ENCODE measurements at regions not wholly inside any gene's neighbourhood (a gene's known extent, or its start where the extent isn't known, plus 50 kb on each side); places are given as distances from the start of the nearest gene placed in this dataset.

DNA sequence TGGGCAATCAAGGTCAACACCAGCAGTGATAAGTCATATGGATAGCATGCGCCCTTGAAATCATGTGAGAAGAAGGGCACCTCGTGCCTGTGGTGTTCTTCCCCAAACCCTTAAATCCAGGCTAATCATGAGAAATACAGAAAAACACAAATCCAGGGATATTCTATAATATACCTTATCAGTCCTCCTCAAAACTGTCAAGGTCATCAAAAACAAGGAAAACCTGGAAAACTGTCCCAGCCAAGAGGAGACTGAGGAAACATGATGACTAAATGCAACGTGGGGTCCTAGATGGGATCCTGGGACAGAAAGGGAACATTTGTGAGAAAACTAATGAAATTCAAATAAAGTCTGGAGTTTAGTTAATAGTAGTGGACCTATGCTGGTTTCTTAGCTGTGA is 201.8 kb upstream of the FAM9B start:
- ATAC-seq = no peak
- WGBS = 91% methylated on average over 3 of the region's 3 CpGs
- Histone ChIP-seq H3K9me3 (ENCODE audit: control insufficient read depth, low read length) (no peaks in the 10 kb centered on the region), H3K4me3 (ENCODE audit: low read length) (no peak overlapping the region), H3K27ac (ENCODE audit: low read length) (no peak overlapping the region), H3K27me3 (ENCODE audit: control insufficient read depth, insufficient read depth) (no peaks in the 10 kb centered on the region), H3K4me1 (ENCODE audit: control insufficient read depth, insufficient read depth, low read length) (no peaks in the 10 kb centered on the region)
- no peak for DNase-seq
- intact Hi-C loops (cut with DNase I) = no loop called here

DNA sequence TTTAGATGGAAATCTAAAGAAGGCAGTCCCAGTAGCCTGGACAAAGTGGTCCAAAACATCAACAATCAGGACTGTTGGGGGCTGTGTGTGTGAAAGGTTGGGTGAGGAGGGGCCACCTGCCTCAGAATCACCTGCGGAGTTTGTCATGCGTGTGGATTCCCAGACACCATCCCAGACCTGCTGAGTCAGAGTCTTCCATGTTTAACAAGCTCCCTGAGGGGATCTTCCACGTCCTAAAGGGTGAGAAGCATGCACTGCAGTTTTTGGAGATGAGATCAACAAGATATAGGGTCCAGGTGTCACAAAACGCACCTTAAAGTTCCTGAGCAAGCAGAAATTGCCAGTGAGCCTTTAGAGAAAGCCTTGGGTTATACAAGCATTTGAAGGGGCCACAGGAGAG is 207.0 kb upstream of the FAM9B start:
- no peaks in the 10 kb centered on the region for H3K4me1 ChIP-seq (ENCODE audit: control insufficient read depth, insufficient read depth, low read length)
- intact Hi-C loops (cut with DNase I) = no loop called here
- 89% methylated on average over 4 of the region's 4 CpGs for WGBS
- ATAC-seq (no peak), DNase-seq (no peak)
- H3K4me3 ChIP-seq (ENCODE audit: low read length) = no peak overlapping the region
- no peaks in the 10 kb centered on the region for H3K9me3 ChIP-seq (ENCODE audit: control insufficient read depth, low read length)
- no peaks in the 10 kb centered on the region for H3K27me3 ChIP-seq (ENCODE audit: control insufficient read depth, insufficient read depth)
- no peak overlapping the region for H3K27ac ChIP-seq (ENCODE audit: low read length)

DNA sequence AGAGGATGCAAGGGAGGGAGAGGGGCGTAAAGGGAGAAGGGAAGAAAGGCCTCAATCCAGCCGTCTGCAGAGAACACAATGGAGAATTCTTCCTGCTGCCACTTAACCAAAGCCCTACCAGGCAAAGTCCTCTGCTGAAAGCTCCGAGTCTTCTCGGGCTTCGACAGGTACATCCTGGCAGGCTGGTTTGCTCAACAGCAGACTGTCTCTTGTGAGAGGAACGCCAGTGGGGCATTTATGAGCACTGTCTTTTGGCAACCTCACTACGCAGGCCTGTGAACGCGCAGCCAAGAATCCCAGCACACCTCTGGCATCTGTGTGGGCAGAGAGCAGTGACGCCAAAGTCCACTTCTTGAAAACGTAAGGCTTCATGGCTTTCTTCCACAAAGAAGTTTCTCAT is 207.5 kb upstream of the FAM9B start:
- H3K4me1 ChIP-seq (ENCODE audit: control insufficient read depth, insufficient read depth, low read length) = no peaks in the 10 kb centered on the region
- H3K4me3 ChIP-seq (ENCODE audit: low read length) = no peak overlapping the region
- no peaks in the 10 kb centered on the region for H3K9me3 ChIP-seq (ENCODE audit: control insufficient read depth, low read length)
- WGBS = 88% methylated on average over 11 of the region's 11 CpGs
- H3K27ac ChIP-seq (ENCODE audit: low read length) = no peak overlapping the region
- ATAC-seq = no peak
- intact Hi-C loops (cut with DNase I) = no loop called here
- H3K27me3 ChIP-seq (ENCODE audit: control insufficient read depth, insufficient read depth) = no peaks in the 10 kb centered on the region
- no peak for DNase-seq

DNA sequence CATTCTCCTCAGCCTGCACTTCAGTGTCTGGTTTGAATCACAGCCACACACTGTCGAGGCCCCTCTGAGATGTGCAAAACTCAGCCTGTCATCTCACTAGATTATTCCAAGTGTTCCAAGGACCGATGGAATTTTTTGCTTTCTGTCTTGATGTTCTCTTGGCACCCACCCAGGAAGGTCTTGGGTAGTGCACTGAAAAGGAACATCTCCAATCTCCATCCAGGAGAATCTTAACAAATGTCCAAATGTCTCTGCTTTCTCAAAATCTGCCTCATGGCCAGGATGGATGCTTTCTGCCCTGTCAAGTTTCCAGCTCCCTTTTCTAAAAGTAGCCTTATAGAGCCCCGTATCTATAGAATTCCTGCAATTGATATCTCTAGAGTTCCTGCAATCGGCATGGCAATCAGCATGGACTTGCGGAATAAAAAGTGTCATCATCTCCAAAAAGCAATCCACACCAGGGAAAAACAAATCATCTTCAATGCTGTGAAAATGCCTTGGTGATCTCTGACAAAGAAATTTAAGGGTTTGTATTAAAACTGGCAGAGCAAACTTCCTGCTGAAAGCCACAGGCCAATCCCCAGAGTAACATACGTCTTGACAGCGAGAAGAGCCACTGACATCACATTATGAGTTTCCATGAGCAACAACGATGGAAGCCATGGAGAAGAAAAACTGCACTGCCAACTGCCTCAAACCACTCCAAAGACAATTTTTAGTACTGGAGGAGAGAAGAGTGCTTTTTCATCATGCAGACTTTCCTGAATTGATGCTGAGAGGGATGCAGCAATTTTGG is 215.3 kb upstream of the FAM9B start:
- DNase-seq = no peak
- H3K27ac ChIP-seq (ENCODE audit: low read length) = no peak overlapping the region
- no peak overlapping the region for H3K4me3 ChIP-seq (ENCODE audit: low read length)
- WGBS = 40% methylated on average over 8 of the region's 8 CpGs
- ATAC-seq = no peak
- no peaks in the 10 kb centered on the region for H3K9me3 ChIP-seq (ENCODE audit: control insufficient read depth, low read length)
- intact Hi-C loops (cut with DNase I) = no loop called here
- no peaks in the 10 kb centered on the region for H3K27me3 ChIP-seq (ENCODE audit: control insufficient read depth, insufficient read depth)
- no peaks in the 10 kb centered on the region for H3K4me1 ChIP-seq (ENCODE audit: control insufficient read depth, insufficient read depth, low read length)

DNA sequence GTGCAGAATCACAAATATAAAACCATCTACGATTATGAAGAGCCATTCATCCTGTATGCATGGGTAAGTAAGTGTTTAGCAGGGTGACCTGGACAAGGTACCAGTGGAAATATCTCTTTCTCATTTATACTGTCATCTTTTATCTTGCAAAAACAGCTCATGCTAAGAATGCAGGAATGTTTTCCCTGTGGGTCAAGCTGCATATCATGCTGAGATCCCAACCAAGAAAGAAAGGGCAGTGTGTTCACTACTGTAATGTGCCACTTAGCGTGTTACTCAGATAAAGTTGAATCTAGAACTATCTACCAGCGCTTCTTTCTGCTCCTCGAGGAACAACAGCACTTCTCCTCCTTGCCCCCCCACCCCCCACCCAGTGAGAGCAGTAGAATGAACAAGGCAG is 212.7 kb upstream of the TBL1X start:
- WGBS = 69% methylated on average over 4 of the region's 4 CpGs
- H3K27ac ChIP-seq (ENCODE audit: low read length) = no peak overlapping the region
- no peak for ATAC-seq

DNA sequence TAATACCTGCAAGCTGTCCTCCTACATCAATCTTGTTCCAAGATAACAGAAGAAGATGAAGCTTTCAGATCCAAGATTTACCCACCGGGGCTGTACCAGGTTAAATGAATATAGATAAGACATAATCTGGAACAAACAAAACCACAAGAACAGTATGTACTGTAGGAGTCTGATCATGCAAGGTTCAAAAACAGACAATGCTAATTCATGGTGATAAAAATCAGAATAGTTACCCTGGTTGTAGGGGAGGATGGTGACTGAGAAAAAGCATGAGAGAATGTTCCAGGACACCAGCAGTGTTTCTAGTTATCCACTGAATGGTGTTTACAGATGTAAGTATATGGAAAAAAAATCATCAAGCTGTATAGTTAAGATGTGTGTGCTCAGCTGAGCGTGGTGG is 211.6 kb upstream of the TBL1X start:
- Histone ChIP-seq H3K27ac (ENCODE audit: low read length) (no peak overlapping the region), H3K4me3 (ENCODE audit: low read length) (no peak overlapping the region), H3K9me3 (ENCODE audit: control insufficient read depth, low read length) (no peaks in the 10 kb centered on the region), H3K4me1 (ENCODE audit: control insufficient read depth, insufficient read depth, low read length) (no peaks in the 10 kb centered on the region), H3K27me3 (ENCODE audit: control insufficient read depth, insufficient read depth) (no peaks in the 10 kb centered on the region)
- intact Hi-C loops (cut with DNase I) = no loop called here
- DNase-seq = no peak
- 59% methylated on average over 2 of the region's 2 CpGs for whole genome bisulfite sequencing
- ATAC-seq = no peak

More for the DNA sequence above, 212.7 kb upstream of the TBL1X start:
- Histone ChIP-seq H3K27me3 (ENCODE audit: control insufficient read depth, insufficient read depth) (no peaks in the 10 kb centered on the region), H3K4me1 (ENCODE audit: control insufficient read depth, insufficient read depth, low read length) (no peaks in the 10 kb centered on the region), H3K9me3 (ENCODE audit: control insufficient read depth, low read length) (no peaks in the 10 kb centered on the region), H3K4me3 (ENCODE audit: low read length) (no peak overlapping the region)
- intact Hi-C loops (cut with DNase I) = no loop called here
- no peak for DNase-seq

DNA sequence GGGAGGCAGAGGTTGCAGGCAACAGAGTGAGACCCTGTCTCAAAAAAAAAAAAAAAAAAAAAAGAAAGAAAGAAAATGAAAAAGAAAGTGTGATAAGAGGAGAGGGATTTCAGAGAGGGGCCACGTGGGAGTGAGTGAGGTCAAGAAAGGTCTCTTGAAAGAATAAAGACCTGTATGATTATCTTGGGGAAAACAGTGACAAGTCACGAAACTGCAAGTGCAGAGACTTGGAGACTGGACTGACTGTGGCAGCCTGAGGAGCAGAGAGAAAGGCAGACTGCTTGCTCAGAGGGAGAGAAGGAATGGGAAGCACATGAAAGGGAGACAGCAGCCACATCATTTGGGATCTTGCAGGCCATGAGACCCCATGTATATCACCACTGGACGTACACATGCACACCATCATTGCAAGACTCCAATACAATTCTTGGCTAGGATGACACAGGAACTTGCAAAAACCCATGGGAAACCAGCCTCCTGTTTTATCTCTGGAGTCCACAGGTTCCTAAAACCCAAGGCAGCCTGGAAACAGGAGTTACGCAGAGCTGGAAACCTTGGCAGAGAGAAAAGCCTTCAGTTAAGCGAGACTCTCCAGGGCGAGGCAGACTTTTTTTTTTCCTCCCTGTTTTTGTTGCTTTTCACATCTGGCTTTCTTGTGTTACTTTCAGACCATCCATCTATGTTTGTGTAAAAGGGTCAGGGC is 207.0 kb upstream of the TBL1X start:
- no peaks in the 10 kb centered on the region for H3K27me3 ChIP-seq (ENCODE audit: control insufficient read depth, insufficient read depth)
- H3K4me1 ChIP-seq (ENCODE audit: control insufficient read depth, insufficient read depth, low read length) = no peaks in the 10 kb centered on the region
- intact Hi-C loops (cut with DNase I) = no loop called here
- 64% methylated on average over 6 of the region's 6 CpGs for WGBS
- H3K27ac ChIP-seq (ENCODE audit: low read length) = no peak overlapping the region
- DNase-seq = no peak
- no peak overlapping the region for H3K4me3 ChIP-seq (ENCODE audit: low read length)
- H3K9me3 ChIP-seq (ENCODE audit: control insufficient read depth, low read length) = no peaks in the 10 kb centered on the region
- ATAC-seq = no peak

DNA sequence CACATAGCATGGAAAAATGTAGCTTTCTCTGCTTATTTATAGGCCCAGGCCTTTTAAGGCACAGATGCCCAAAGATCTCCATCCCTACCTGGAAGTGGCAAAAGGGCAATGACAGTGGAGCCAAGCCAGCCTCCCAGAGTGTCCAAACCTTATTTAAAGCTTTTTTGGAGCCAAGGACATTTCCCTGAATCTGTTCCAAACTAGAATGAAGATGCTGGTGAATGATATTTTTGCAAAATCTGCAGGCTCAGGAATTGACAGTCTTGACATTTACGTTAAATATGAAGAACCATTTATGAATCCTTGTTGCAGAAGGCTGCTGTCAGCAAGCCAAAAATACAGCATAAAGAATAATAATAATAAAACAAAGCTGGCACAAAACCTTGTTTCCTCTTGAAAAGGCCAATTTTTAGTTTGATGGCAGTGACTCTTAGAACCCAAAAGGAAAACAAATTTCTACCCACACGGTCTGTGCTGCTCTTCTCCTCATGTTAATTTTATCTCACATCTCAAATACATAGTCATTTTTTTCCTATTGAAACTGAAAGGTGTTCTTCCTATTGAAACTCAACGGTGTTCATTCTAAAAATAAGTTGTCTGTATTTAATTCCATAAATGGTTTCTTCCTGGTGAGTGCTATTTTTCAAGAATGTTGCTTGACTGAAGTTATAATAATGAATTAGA is 206.3 kb upstream of the TBL1X start:
- DNase-seq (no peak), ATAC-seq (no peak)
- Histone ChIP-seq H3K4me3 (ENCODE audit: low read length) (no peak overlapping the region), H3K27ac (ENCODE audit: low read length) (no peak overlapping the region), H3K9me3 (ENCODE audit: control insufficient read depth, low read length) (no peaks in the 10 kb centered on the region), H3K4me1 (ENCODE audit: control insufficient read depth, insufficient read depth, low read length) (no peaks in the 10 kb centered on the region), H3K27me3 (ENCODE audit: control insufficient read depth, insufficient read depth) (no peaks in the 10 kb centered on the region)
- intact Hi-C loops (cut with DNase I) = no loop called here
- 52% methylated on average over 3 of the region's 3 CpGs for WGBS

DNA sequence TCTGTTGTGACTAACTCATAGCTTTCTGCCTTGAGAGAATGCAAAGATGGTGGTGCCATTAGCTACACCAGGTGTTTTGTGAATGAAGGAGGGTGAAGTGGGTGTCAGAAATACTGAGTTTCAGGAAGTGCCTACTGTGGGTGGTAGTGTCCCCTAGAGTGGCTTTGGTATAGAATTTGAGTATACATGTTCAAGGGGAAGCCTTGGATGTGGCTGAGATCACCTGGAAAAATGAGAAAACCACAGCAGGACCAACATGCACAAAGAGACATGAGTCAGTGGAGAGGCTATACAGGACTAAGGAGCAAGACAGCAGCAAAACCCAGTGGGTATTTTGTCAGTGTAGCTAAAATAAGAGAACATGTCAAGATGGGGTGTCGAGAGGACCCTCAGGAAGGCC is 204.3 kb upstream of the TBL1X start:
- ATAC-seq (no peak), DNase-seq (no peak)
- no peak overlapping the region for H3K4me3 ChIP-seq (ENCODE audit: low read length)
- H3K27me3 ChIP-seq (ENCODE audit: control insufficient read depth, insufficient read depth) = no peaks in the 10 kb centered on the region
- no peaks in the 10 kb centered on the region for H3K4me1 ChIP-seq (ENCODE audit: control insufficient read depth, insufficient read depth, low read length)
- WGBS = 88% methylated on average over 1 of the region's 1 CpG
- no peak overlapping the region for H3K27ac ChIP-seq (ENCODE audit: low read length)
- no peaks in the 10 kb centered on the region for H3K9me3 ChIP-seq (ENCODE audit: control insufficient read depth, low read length)
- intact Hi-C loops (cut with DNase I) = no loop called here

DNA sequence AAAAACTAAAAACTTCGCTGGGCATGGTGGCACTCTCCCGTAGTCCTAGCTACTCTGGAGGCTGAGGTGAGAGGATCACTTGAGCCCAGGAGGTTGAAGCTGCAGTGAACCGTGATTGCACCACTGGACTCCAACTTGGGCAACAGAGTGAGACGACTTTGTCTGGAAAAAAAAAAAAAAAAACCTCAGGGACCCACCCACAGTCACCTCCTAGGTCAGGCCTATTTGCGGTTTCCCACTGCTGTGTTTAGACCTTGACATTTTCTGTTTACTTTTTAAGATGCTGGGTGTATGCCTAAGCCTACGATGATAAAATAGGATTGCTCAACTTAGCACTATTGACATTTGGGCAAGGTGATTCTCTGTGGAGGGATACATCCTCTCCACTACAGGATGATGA is 197.4 kb upstream of the TBL1X start:
- H3K27ac ChIP-seq (ENCODE audit: low read length) = no peak overlapping the region
- no peaks in the 10 kb centered on the region for H3K9me3 ChIP-seq (ENCODE audit: control insufficient read depth, low read length)
- no peak for ATAC-seq

DNA sequence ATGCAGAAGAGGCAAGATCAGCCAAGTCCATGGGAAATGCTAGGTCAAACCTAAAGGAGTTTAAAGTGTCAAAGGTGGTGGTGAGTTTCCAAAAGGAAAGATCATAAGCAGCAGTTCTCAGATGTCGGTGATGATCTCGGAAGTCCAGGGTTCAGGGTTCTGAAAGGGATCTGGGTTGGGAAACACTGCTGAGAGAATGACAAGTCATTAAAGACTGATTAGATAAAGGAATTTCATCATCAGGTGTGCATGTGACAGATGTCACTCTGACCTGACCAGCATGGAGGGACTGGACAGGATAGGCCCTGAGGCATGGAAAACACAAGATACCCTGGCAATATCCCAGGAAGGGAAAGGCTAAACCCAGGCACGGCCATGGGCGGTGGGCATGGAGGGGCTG is 195.7 kb upstream of the TBL1X start:
- Histone ChIP-seq H3K27me3 (ENCODE audit: control insufficient read depth, insufficient read depth) (no peaks in the 10 kb centered on the region), H3K9me3 (ENCODE audit: control insufficient read depth, low read length) (no peaks in the 10 kb centered on the region), H3K4me3 (ENCODE audit: low read length) (no peak overlapping the region), H3K27ac (ENCODE audit: low read length) (no peak overlapping the region), H3K4me1 (ENCODE audit: control insufficient read depth, insufficient read depth, low read length) (no peaks in the 10 kb centered on the region)
- 92% methylated on average over 4 of the region's 4 CpGs for WGBS
- intact Hi-C loops (cut with DNase I) = no loop called here
- ATAC-seq = no peak
- DNase-seq = no peak

More for the DNA sequence above, 197.4 kb upstream of the TBL1X start:
- WGBS = 80% methylated on average over 6 of the region's 6 CpGs
- DNase-seq = no peak
- H3K27me3 ChIP-seq (ENCODE audit: control insufficient read depth, insufficient read depth) = no peaks in the 10 kb centered on the region
- intact Hi-C loops (cut with DNase I) = no loop called here
- H3K4me1 ChIP-seq (ENCODE audit: control insufficient read depth, insufficient read depth, low read length) = no peaks in the 10 kb centered on the region
- no peak overlapping the region for H3K4me3 ChIP-seq (ENCODE audit: low read length)
